Nucleus accumbens (tissue), 56 donors: ENCODE measurements at regions not wholly inside any gene's neighbourhood (a gene's known extent, or its start where the extent isn't known, plus 50 kb on each side); places are given as distances from the start of the nearest gene placed in this dataset.

Experiments used
- DNase-seq, 56 donors: peaks; one replicate each; lab custom pipeline; 2025; lab: John Stamatoyannopoulos, UW

DNA sequence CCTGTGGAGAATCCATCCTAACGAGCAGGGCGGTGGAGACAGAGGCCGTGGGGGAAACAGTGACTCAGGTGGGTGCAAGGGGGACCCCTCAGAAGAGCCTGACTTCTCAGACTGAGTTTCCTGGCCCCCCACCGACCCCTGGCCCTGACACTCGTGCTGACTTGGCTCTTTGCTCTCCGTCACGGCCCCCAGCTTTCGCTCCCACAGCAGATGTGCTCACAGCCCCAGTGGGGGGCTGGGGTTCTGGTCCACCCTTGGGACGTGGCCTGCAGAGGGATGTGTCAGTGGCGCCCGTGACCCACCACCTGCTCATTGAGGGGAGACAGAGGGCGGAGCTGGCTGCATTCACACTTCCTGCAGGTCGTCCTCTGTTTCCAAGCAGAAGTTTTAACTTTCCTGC, 62.9 kb upstream of the IRX4 start:
- DNase-seq = no peak

DNA sequence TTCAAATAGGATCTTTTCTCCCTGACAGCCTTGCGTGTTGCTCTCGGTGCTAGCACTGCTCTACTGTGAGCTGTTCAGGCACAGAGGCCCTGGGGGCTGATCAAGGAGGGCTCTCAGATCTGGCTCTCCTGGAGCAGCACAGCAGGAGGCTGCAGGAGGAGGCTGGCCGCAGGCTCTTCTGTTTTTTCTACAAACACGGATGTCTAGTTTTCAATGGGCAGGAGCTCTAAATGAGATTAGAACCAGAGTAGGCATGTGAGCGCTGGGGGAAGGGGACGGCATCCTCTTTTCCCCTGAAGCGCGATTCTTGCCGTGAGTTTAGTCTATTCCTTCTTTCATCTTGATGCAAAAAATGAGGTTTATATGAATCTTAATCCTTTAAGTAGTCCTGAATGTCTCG, 61.7 kb upstream of the IRX4 start:
- DNase-seq = no peak

DNA sequence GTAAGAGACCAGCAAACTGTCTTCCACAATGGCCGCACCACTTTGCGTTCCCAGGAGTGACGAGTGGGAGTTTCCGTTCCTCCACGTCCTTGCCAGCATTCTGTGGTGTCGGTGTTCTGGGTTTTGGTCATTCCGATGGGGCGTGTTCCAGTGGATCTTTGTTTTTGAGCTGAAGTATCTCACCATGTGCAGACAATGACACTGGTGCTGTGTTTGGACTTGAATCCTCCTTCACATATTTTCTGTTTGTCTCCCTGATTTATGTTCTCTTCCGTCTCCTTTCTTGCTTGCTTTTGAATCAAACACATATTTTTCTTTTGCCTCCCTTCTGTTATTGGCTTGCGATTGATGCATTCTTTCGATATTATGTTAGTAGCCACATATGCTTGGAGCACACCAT, 60.8 kb upstream of the IRX4 start:
- DNase-seq = no peak

DNA sequence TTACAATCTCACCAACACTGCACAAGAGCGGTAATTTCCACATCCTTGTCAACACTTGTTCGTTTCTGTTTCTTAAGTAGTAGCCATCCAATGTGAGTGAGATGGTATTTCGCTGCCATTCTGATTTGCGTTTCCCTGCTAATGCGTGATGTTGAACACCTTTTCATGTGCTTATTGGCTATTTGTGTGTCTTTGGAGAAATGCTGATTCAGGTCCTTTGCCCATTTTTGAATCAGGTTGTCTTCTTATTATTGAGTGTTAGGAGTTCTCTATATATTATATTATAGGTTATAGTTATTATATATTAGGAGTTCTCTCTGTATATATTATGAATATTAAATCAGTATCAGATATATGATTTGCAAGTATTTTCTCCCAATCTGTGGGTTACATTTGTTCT, 59.9 kb upstream of the IRX4 start:
- DNase-seq = no peak

DNA sequence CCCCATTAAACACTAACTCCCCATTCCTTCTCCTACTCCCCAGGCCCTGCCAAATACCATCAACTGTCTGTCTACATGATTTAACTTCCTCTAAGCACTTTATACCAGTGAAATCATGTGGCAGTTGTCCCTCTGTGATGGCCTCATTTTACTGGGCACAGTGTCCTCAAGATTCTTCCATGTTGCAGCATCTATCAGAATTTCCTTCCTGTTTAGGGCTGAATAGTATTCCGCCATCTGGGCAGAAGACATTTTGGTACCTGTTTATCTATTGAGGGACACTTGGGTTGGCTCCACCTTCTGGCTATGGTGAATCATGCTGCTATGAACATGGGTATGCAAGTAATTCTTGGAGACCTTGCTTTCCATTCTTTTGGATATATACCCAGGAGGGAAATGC, 59.4 kb upstream of the IRX4 start:
- DNase-seq = no peak

DNA sequence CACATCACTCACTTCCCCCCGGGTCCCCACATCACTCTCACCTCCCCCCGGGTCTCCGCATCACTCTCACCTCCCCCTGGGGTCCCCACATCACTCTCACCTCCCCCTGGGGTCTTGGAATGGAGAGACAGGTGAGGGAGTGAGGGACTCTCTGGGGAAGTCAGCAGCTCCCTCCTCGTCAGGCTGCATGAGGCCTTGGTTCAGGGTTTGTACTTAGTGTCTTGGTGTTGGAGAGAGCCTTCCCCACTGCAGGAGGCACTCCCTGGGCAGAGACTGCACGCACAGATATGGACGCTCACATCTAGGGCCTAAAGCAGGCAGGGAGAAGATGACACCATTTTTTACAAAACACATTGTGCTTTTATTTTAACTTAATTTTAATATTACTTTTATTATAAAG, 56.5 kb upstream of the IRX4 start:
- DNase-seq = no peak

DNA sequence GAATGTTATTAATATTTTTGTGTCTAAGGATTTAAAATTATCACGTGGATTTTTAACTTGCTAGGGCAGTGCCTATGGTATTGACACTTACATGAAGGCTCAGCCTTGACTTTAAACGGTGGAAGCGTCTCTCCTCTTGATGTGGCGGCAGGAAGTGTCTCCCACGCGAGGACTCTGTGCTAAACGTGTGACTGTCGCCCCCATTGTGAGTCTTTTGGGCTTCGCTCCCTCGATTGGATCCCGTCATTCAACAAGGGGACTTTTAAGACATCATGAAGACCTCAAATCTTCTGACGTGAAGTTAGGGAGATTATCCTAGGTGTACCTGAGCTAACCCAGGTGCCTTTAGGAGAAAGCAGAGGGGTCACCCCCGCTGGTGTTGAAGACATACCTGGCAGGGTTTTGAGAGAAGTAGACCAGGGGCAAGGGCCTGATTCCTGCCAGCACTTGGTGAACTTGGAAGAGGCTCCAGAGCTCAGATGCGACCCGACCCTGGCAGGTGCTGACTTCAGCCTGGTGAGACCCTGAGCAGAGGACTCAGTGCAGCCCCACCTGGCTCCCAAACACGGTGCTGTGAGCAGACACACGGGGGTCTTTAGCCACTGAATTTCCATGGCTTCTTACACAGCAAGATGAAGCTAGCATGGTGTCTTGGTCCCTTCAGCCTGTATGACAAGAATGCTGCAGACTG, 55.7 kb upstream of the IRX4 start:
- no peak for DNase-seq

DNA sequence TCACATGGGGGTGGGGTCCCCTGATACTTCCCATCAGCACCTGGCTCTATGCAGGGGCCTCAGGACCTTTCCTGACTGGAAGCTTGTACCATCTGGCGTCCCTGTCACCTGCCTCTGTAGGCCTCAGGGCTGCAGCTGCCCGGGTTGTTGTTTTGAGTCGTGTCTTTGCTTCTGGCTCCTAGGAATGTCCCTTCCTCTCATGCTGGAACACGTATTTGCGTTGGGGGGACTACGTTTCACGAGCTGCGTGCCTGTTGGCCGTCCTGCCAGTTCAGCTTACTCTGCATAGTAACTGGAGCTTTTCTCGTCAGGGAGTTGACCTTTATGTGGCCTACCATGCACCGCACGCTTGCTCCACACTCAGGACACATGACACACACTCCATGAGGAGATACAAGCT, 54.9 kb upstream of the IRX4 start:
- no peak for DNase-seq

DNA sequence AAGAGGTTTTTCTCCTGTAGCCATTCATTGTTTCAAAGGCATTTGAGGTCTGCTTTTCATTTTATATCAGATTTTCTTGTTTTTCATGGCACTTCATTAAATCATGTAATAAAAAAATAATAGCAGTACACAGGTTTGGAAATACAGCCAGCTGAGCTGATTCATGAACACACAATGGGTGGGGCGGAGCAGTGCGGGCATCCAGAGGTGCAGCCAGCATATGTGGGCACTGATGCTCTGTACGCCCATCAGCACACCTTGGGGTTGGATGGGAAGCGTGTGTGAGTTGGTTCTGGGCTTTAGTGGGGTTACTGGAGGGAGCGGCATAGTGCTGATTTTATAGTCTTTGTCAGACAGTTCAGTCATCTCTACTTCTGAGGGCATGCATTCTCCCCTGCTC, 54.2 kb upstream of the IRX4 start:
- DNase-seq = no peak

DNA sequence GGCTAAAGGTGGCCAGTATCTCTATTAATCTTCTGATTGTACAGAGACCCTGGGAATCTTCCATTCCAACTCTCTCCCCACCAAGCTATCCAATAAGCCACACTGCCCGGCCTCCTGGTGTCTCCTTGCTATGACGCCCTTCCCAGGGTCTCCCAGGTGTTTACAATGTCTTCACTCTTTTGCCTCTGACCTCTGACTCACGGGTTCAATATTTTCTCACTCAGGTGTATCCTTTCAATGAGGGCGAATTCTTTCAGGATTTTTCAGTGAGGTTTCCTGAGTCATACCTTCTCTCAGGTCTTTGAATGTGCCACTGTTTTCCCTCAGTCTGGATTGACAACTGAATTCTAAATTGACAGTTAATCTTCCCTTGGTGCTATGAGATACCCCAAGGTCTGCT, 53.7 kb upstream of the IRX4 start:
- DNase-seq = no peak

DNA sequence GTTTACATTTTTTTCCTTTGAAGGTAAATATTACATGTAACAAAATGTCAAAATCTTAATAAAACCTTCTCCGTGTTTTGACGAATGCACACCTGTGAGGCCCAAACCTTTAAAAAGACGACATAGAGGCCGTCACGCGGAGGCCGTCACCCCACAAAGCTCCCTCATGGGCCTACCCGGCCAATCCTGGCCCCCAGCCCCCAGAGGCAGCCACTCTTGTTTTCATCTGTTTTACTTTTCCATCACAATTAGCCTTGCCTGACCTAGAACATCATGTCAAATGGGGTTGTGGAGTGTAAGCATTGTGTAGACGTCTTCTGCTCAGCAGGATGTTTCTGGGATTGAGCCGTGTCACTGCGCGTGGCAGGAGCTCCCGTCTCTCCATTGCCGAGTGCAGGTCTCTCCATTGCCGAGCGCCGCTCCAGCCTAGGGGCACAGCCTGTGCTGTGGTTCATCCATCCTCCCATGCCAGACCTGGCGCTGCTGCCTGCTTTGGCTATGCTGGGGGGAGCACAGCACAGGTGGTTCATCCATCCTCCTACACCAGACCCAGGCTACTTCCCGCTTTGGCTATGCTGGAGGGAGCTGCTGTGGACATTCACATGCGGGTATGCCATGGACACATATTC, 52.2 kb upstream of the IRX4 start:
- no peak for DNase-seq

DNA sequence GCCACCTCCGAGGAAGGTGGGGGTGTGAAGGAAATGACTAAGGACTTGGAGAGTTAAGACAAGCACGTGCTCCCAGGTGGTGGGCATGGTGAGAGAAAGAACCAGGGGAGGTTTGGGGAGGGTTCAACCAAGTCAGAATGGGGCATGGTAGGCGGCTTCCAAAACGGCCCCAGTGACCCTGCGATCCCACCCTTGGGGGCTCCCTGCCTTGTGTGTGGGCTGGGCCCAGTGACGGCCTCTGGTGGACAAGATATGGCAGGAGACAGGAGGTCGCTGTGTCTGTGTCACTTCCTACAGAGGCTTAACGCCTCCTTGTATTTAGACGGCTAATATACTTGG, 51.3 kb upstream of the IRX4 start:
- no peak for DNase-seq

DNA sequence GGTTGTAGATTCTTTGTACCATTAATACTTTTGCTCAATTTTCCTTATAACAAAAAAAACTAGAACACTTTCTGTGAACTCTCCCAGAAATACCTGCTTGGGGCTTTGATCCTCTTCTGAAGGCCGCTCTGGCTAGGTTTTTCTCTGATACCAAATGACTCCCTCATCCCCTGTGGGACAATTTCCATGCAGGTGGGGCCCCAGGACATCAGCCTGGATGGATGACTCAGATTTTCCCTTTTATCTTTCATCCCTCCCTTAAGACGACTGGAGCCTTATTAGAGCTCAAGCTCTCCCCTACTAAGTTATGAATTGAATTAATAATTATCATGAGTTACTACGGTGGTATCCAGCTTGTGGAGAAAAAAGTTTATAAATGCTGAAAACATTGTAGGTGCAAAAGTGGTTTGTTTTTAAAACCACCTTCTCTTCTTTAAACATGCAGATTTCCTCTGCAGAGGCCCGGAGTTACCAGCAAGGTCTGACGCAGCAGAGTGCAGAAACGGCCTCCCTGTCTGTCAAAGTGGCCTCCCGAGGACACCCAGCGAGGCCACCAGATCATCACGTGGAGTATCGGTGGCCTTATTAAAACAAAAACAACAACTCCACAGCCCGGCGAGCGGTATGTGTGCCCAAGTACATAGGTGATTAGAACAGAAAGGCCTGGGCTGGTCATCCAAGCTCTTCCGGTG, 50.8 kb upstream of the IRX4 start:
- DNase-seq = no peak
